H1 (cell line): ENCODE measurements at regions not wholly inside any gene's neighbourhood (a gene's known extent, or its start where the extent isn't known, plus 50 kb on each side); places are given as distances from the start of the nearest gene placed in this dataset.

Source experiments
- CTCF ChIA-PET: fragments of 300-600 bp; sonication (Branson Sonifier 250); formaldehyde crosslinking; loops from one replicate; lab custom pipeline; 2021; ENCODE audit not compliant: partially characterized antibody; lab: Charles Lee
- POLR2A ChIA-PET: fragments of 300-600 bp; sonication (Branson Sonifier 250); formaldehyde crosslinking; loops from one replicate; lab custom pipeline; 2021; ENCODE audit warnings: inconsistent platforms; ENCODE audit not compliant: partially characterized antibody; lab: Charles Lee
- DNase-seq, 2 experiments: peaks; one replicate each; pipeline versions ENCODE4 v3.0.0 to v3.0.0-alpha.2; 2010 to 2022; ENCODE audit warnings: low spot score in 2 of 2, low read depth in 1 of 2, mixed read lengths in 1 of 2
- FAIRE-seq: peaks from 2 replicates; lab custom pipeline; 2011; peaks lifted over from hg19 to GRCh38; lab: Jason Lieb, UNC
- H2AFZ ChIP-seq: 2 replicates; pipeline ENCODE4 v1.8.1; 2012; ENCODE audit warnings: low read length, inconsistent platforms
- H2AK5ac ChIP-seq: 2 replicates; pipeline ENCODE4 v1.6.1; 2013; ENCODE audit warnings: low read depth, low read length
- H2BK120ac ChIP-seq: replicated peaks from 2 replicates; pipeline ENCODE3; 2013; ENCODE audit warnings: low read depth, low read length, inconsistent platforms
- H2BK12ac ChIP-seq: 2 replicates; pipeline ENCODE4 v1.6.1; 2013; ENCODE audit warnings: low read depth, low read length
- H2BK15ac ChIP-seq: 2 replicates; pipeline ENCODE4 v1.6.1; 2013; ENCODE audit warnings: low read length
- H2BK20ac ChIP-seq: 2 replicates; pipeline ENCODE4 v1.6.1; 2013; ENCODE audit warnings: low read length
- H2BK5ac ChIP-seq: 2 replicates; pipeline ENCODE4 v1.6.1; 2013; ENCODE audit warnings: low read depth, low read length
- H3K14ac ChIP-seq: 2 replicates; pipeline ENCODE4 v1.6.1; 2013; ENCODE audit warnings: inconsistent platforms; ENCODE audit not compliant: insufficient read length
- H3K18ac ChIP-seq: 2 replicates; pipeline ENCODE4 v1.6.1; 2013; ENCODE audit warnings: low read length; ENCODE audit errors: extremely low read depth
- H3K23ac ChIP-seq: 2 replicates; pipeline ENCODE4 v1.6.1; 2013; ENCODE audit warnings: inconsistent platforms; ENCODE audit not compliant: insufficient read length
- H3K23me2 ChIP-seq: 2 replicates; pipeline ENCODE4 v1.6.1; 2013; ENCODE audit warnings: low read depth, low read length
- H3K27ac ChIP-seq: 2 replicates; pipeline ENCODE4 v1.6.1; 2011; ENCODE audit warnings: low read depth, low read length, inconsistent platforms
- H3K27me3 ChIP-seq, 4 experiments: replicated peaks in 1 of 4; 1 replicate in 1 of 4; 2 replicates in 3 of 4; pipeline versions ENCODE4 v1.6.1 to v1.8.1; 2011 to 2013; ENCODE audit warnings: low read length in 3 of 4, mild to moderate bottlenecking in 3 of 4, inconsistent platforms in 2 of 4, mixed read lengths in 2 of 4, moderate library complexity in 1 of 4; ENCODE audit not compliant: control insufficient read depth in 3 of 4, insufficient read depth in 3 of 4; ENCODE audit errors: extremely low read depth in 1 of 4
- H3K36me3 ChIP-seq, 4 experiments: 2 replicates each; pipeline versions ENCODE4 v1.6.1 to v1.8.1; 2011 to 2013; ENCODE audit warnings: mild to moderate bottlenecking in 4 of 4, low read length in 3 of 4, moderate library complexity in 2 of 4, control low read depth in 1 of 4, inconsistent platforms in 1 of 4; ENCODE audit not compliant: insufficient read depth in 4 of 4, control insufficient read depth in 2 of 4
- H3K4ac ChIP-seq: replicated peaks from 2 replicates; pipeline ENCODE3; 2013; ENCODE audit warnings: low read length, low read depth, mixed read lengths, inconsistent platforms; ENCODE audit not compliant: insufficient read length
- H3K4me1 ChIP-seq, 4 experiments: replicated peaks in 1 of 4; 1 replicate in 1 of 4; 2 replicates in 3 of 4; pipeline versions ENCODE4 v1.6.1 to v1.8.1; 2011 to 2013; ENCODE audit warnings: low read length in 3 of 4, inconsistent platforms in 2 of 4, mixed read lengths in 1 of 4; ENCODE audit not compliant: insufficient read depth in 4 of 4, control insufficient read depth in 3 of 4
- H3K4me2 ChIP-seq, 2 experiments: 2 replicates each; pipeline versions ENCODE4 v1.6.1 to v1.8.1; 2011 to 2013; ENCODE audit warnings: low read depth in 2 of 2, low read length in 2 of 2, control low read depth in 1 of 2, inconsistent platforms in 1 of 2, mild to moderate bottlenecking in 1 of 2; ENCODE audit not compliant: insufficient read depth in 1 of 2
- H3K4me3 ChIP-seq, 4 experiments: fragments of 200-600, 300-600 bp in 1 of 4; sonication (generic), shearing (Covaris generic), sonication (Bioruptor Twin) in 1 of 4; 2 replicates each; pipeline versions ENCODE4 v1.5.1 to v1.8.1; 2011 to 2016; ENCODE audit warnings: low read length in 4 of 4, low read depth in 3 of 4, control low read depth in 2 of 4, inconsistent platforms in 2 of 4, mild to moderate bottlenecking in 2 of 4, mixed read lengths in 1 of 4, moderate library complexity in 1 of 4; ENCODE audit not compliant: insufficient read depth in 2 of 4; ENCODE audit errors: extremely low read depth in 1 of 4
- H3K56ac ChIP-seq: replicated peaks from 2 replicates; pipeline ENCODE3; 2013; ENCODE audit warnings: low read depth, mild to moderate bottlenecking, mixed read lengths, low read length, inconsistent platforms; ENCODE audit not compliant: insufficient read length
- H3K79me1 ChIP-seq: 2 replicates; pipeline ENCODE4 v1.6.1; 2013; ENCODE audit warnings: low read depth, low read length, control low read depth
- H3K79me2 ChIP-seq, 2 experiments: 2 replicates each; pipeline versions ENCODE4 v1.6.1 to v1.8.1; 2012 to 2013; ENCODE audit warnings: low read length in 2 of 2, mild to moderate bottlenecking in 2 of 2, inconsistent platforms in 1 of 2; ENCODE audit not compliant: insufficient read depth in 2 of 2, control insufficient read depth in 1 of 2
- H3K9ac ChIP-seq, 4 experiments: replicated peaks in 1 of 4; 1 replicate in 1 of 4; 2 replicates in 3 of 4; pipeline versions ENCODE4 v1.6.1 to v1.8.1; 2011 to 2013; ENCODE audit warnings: low read depth in 3 of 4, low read length in 3 of 4, control low read depth in 2 of 4, mild to moderate bottlenecking in 2 of 4, moderate library complexity in 2 of 4, inconsistent platforms in 1 of 4; ENCODE audit errors: extremely low read depth in 1 of 4
- H3K9me3 ChIP-seq, 2 experiments: 2 replicates each; pipeline versions ENCODE4 v1.6.1 to v1.8.1; 2012 to 2013; ENCODE audit warnings: mild to moderate bottlenecking in 2 of 2, moderate library complexity in 2 of 2, control low read depth in 1 of 2, inconsistent platforms in 1 of 2, low read depth in 1 of 2, low read length in 1 of 2, mixed read lengths in 1 of 2; ENCODE audit not compliant: insufficient read depth in 2 of 2
- H4K20me1 ChIP-seq, 2 experiments: replicated peaks in 1 of 2; 2 replicates each; pipeline versions ENCODE3 to v1.8.1; 2011 to 2013; ENCODE audit warnings: inconsistent platforms in 2 of 2, low read length in 2 of 2, mild to moderate bottlenecking in 1 of 2; ENCODE audit not compliant: insufficient read depth in 2 of 2, control insufficient read depth in 1 of 2
- H4K5ac ChIP-seq: 2 replicates; pipeline ENCODE4 v1.6.1; 2013; ENCODE audit warnings: low read length, low read depth, mixed read lengths, inconsistent platforms; ENCODE audit not compliant: insufficient read length
- H4K8ac ChIP-seq: 2 replicates; pipeline ENCODE4 v1.8.0; 2013; ENCODE audit warnings: mild to moderate bottlenecking, moderate library complexity, low read length, inconsistent platforms; ENCODE audit not compliant: insufficient read depth; ENCODE audit errors: extremely low read depth
- H4K91ac ChIP-seq: replicated peaks from 2 replicates; pipeline ENCODE3; 2013; ENCODE audit warnings: low read length, mixed read lengths, inconsistent platforms; ENCODE audit not compliant: insufficient read length
- BRCA1 ChIP-seq: IDR thresholded peaks from 2 replicates; pipeline ENCODE4 v1.6.1; 2012; ENCODE audit warnings: low read depth, low read length, improper control_type of control experiment
- CHD2 ChIP-seq: IDR thresholded peaks from 2 replicates; pipeline ENCODE4 v1.6.1; 2012; ENCODE audit warnings: low read length, improper control_type of control experiment
- HDAC6 ChIP-seq: IDR thresholded peaks from one replicate; pipeline ENCODE4 v1.7.1; 2012; ENCODE audit warnings: low read depth, mild to moderate bottlenecking, inconsistent platforms, low read length, moderate library complexity
- POLR2A ChIP-seq, 2 experiments: IDR thresholded peaks; 1 replicate in 1 of 2; 2 replicates in 1 of 2; pipeline ENCODE4 v1.6.1; 2011; ENCODE audit warnings: low read depth in 2 of 2, low read length in 2 of 2, mild to moderate bottlenecking in 2 of 2; ENCODE audit errors: control extremely low read depth in 1 of 2
- RNF2 ChIP-seq: fragments of 200-900, 300-1000 bp; sonication (generic); IDR thresholded peaks from 2 replicates; pipeline ENCODE4 v1.7.1; 2016; ENCODE audit warnings: borderline replicate concordance, low read depth, mild to moderate bottlenecking, antibody characterized with exemption, low read length; ENCODE audit not compliant: poor library complexity, severe bottlenecking; ENCODE audit errors: missing control alignments
- WGBS, 2 experiments: shearing (Covaris generic) in 1 of 2; methylation state at CpG; one replicate each; pipeline versions ENCODE4 v1.1.6 to v1.1.7; 2013 to 2015; ENCODE audit warnings: low lambda C conversion rate in 2 of 2, mixed read lengths in 2 of 2, inconsistent platforms in 1 of 2, low coverage in 1 of 2, missing lambda C conversion rate in 1 of 2; ENCODE audit not compliant: insufficient replicate concordance in 2 of 2, insufficient coverage in 1 of 2, insufficient read length in 1 of 2; ENCODE audit errors: extremely low coverage in 1 of 2, missing lambda C conversion rate in 1 of 2; 5-methylcytosine and 5-hydroxymethylcytosine counted together

DNA sequence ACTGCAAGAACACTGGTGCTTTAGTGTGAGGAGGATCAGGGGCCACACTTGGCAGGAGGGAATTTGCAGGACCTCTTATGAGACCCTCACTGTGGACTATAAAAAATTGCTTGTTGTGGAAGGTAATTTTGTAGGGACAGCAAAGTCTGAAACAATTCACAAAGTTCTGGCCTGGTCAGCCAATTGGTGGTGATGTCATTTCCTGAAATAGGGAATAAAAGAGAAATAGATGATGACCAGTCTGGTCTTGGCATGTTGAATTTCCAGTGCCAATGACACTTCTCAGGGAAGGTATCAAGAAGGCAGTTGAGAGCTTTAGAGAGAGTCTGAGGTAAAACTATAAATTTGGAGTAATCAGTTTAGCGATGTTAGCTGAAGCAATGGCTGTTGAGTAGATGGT lies 129.3 kb upstream of the LMNTD1 start:
- no peaks in the 10 kb centered on the region for H3K36me3 ChIP-seq
- ChIA-PET POLR2A (no interaction called here), CTCF (interaction anchor here (1.1 kb wide), 1 partner anchor 10 kb away, joined by 3 read pairs; no protein-coding TSS in a partner anchor)

More for the DNA sequence above, 129.3 kb upstream of the LMNTD1 start:
- no peak overlapping the region for H4K8ac ChIP-seq
- no peak for DNase-seq
- H3K14ac ChIP-seq: no peak overlapping the region
- H3K18ac ChIP-seq: no peak overlapping the region
- WGBS, 2 experiments: 96% methylated on average over 1 of the region's 1 CpG; no CpG with 5 or more reads in 1 of the 2 experiments
- H3K9ac ChIP-seq: no peak overlapping the region
- H4K20me1 ChIP-seq: no peaks in the 10 kb centered on the region
- TF ChIP-seq BRCA1 (no peak), POLR2A (IDR thresholded peaks at IDR 0.05; ENCODE audit: control extremely low read depth in 1 of 2, low read depth in 2 of 2, low read length in 2 of 2) (no peak), CHD2 (no peak), RNF2 (no peak), HDAC6 (no peak)
- TF ChIP-seq, all 59 proteins: peak for 0
- no peak overlapping the region for H2AFZ ChIP-seq
- no peak for FAIRE-seq
- H3K4me1 ChIP-seq: peaks cover 0 to 4% (median 3%) of the 10 kb centered on the region in 4 experiments; a peak in 2 of 7 replicates
- H2AK5ac ChIP-seq: no peak overlapping the region
- no peak overlapping the region for H3K56ac ChIP-seq
- H2BK20ac ChIP-seq: no peak overlapping the region
- no peaks in the 10 kb centered on the region for H3K27me3 ChIP-seq
- no peak overlapping the region for H4K5ac ChIP-seq
- no peak overlapping the region for H2BK15ac ChIP-seq
- H3K27ac ChIP-seq: no peak overlapping the region
- no peak overlapping the region for H3K4me3 ChIP-seq
- no peaks in the 10 kb centered on the region for H3K23me2 ChIP-seq
- H2BK120ac ChIP-seq: no peak overlapping the region
- no peaks in the 10 kb centered on the region for H3K79me2 ChIP-seq
- H4K91ac ChIP-seq: no peak overlapping the region
- no peak overlapping the region for H3K4me2 ChIP-seq
- no peak overlapping the region for H2BK12ac ChIP-seq
- no peak overlapping the region for H2BK5ac ChIP-seq
- no peak overlapping the region for H3K23ac ChIP-seq
- no peaks in the 10 kb centered on the region for H3K79me1 ChIP-seq
- H3K9me3 ChIP-seq: no peaks in the 10 kb centered on the region
- H3K4ac ChIP-seq: no peak overlapping the region
